ENCODE measurements at regions not wholly inside any gene's neighbourhood (a gene's known extent, or its start where the extent isn't known, plus 50 kb on each side); places are given as distances from the start of the nearest gene placed in this dataset.

DNA sequence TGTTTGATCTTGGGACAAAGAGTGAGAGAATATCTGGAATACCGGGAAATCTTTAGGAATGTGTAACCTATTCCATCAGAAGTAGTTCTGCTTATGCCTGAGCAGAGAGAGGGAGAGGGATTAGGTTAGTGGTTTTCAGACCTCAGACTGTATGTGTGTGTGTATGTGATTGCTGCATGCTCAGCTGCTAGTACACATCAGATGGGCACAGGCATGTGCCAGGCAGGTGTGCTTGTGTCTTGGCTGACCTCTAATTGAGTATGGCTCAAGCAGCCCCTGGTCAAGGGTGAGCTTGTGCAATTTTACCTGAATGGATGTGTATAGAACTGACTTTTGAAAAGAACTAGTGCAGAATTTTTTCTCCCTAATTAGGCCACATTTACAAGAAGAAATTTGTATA, 91.2 kb downstream of the INSIG2 start:
- 89 to 91% methylated on average over 1 of the region's 1 CpG for WGBS, 2 donors
- H3K27ac ChIP-seq, result no peak overlapping the region
- no peak overlapping the region for H3K4me3 ChIP-seq
- H3K27me3 ChIP-seq, result peaks cover 0 to 34% (median 0%) of the 10 kb centered on the region in 4 donors
- H3K36me3 ChIP-seq, result no peaks in the 10 kb centered on the region
- no peak for DNase-seq
- no peaks in the 10 kb centered on the region for H3K4me1 ChIP-seq
- TF ChIP-seq CTCF (IDR thresholded peaks at IDR 0.05) (no peak), POLR2A (IDR thresholded peaks at IDR 0.05) (no peak)
- no peaks in the 10 kb centered on the region for H3K9me3 ChIP-seq
- intact Hi-C loops (cut with DNase I), result no loop called here

DNA sequence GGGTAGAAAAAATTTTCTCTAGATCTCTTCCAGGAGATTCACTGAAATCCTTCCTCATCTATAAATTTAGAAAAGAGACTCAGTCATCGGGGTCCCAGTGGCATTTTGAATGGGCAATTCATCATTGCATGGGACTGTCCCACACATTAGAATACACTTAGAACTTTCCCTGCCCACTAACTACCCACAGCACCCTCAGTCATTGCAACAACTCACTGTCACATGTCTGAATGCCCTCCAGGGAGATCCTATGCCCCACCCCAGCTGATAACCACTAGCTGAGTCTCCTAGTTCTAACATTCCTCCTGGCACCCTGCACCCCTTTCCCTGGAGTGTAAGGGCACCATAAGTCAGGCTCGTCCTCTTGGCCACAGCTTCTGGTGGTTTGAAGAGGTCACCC, 89.6 kb downstream of the INSIG2 start:
- Histone ChIP-seq H3K4me1 (no peaks in the 10 kb centered on the region), H3K36me3 (no peaks in the 10 kb centered on the region), H3K9me3 (no peaks in the 10 kb centered on the region), H3K4me3 (no peak overlapping the region), H3K27me3 (peaks cover 0 to 23% (median 0%) of the 10 kb centered on the region in 4 donors), H3K27ac (no peak overlapping the region)
- no peak for TF ChIP-seq POLR2A (IDR thresholded peaks at IDR 0.05)
- no peak for TF ChIP-seq CTCF (IDR thresholded peaks at IDR 0.05)
- intact Hi-C loops (cut with DNase I), result no loop called here
- WGBS, 2 donors, result 42 to 63% methylated on average over 1 to 2 of the region's 2 CpGs
- no peak for DNase-seq

DNA sequence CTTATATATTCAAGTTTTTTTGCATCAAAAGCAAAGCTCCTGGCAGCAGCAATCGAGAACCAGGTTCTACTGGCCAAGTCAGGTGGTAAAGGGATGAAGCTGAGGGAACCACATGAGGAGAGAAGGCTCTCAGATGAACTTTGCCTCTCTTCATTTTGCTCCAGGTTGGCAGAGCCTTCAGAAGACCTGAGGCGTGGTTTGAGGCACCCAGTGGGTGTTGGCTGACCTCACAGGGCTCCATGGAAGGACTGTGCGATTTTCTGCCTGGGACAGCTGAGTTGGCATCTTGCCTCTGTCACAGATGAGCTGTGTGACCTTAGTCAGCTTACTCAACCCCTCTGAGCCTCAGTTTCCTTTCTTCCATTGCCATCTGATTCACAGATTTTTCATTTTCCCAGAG, 89.0 kb downstream of the INSIG2 start:
- no peaks in the 10 kb centered on the region for H3K36me3 ChIP-seq
- no peak overlapping the region for H3K4me3 ChIP-seq
- H3K27ac ChIP-seq, result no peak overlapping the region
- no peak for DNase-seq
- TF ChIP-seq CTCF (IDR thresholded peaks at IDR 0.05) (no peak), POLR2A (IDR thresholded peaks at IDR 0.05) (no peak)
- WGBS, 2 donors, result 31 to 57% methylated on average over 2 to 3 of the region's 3 CpGs
- H3K27me3 ChIP-seq, result peaks cover 0 to 21% (median 0%) of the 10 kb centered on the region in 4 donors
- no peaks in the 10 kb centered on the region for H3K9me3 ChIP-seq
- intact Hi-C loops (cut with DNase I), result no loop called here
- no peaks in the 10 kb centered on the region for H3K4me1 ChIP-seq

DNA sequence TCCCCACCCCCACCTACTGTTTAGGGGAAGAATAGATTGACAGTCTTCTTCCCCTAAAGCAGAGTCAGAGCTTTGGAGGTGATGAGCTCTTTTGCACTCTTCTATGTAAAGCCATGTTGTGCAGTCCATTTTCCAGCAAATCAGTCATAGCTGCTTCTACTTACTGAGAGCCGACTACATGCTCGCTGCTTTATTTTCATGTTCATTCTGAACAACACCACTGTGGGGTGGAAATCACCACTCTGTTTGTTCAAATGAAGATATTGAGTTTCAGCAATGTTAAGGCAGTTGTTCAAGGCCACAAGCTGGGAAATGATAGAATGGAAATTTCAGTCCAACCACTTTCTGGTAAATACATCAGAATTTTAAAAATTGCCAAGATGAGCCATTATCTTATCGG, 88.3 kb downstream of the INSIG2 start:
- Histone ChIP-seq H3K4me3 (no peak overlapping the region), H3K9me3 (no peaks in the 10 kb centered on the region), H3K27me3 (peaks cover 0 to 16% (median 0%) of the 10 kb centered on the region in 4 donors), H3K36me3 (no peaks in the 10 kb centered on the region), H3K4me1 (no peaks in the 10 kb centered on the region), H3K27ac (no peak overlapping the region)
- WGBS, 2 donors, result 82 to 86% methylated on average over 3 of the region's 3 CpGs
- TF ChIP-seq CTCF (IDR thresholded peaks at IDR 0.05), result no peak
- TF ChIP-seq POLR2A (IDR thresholded peaks at IDR 0.05), result no peak
- DNase-seq, result no peak
- intact Hi-C loops (cut with DNase I), result no loop called here

DNA sequence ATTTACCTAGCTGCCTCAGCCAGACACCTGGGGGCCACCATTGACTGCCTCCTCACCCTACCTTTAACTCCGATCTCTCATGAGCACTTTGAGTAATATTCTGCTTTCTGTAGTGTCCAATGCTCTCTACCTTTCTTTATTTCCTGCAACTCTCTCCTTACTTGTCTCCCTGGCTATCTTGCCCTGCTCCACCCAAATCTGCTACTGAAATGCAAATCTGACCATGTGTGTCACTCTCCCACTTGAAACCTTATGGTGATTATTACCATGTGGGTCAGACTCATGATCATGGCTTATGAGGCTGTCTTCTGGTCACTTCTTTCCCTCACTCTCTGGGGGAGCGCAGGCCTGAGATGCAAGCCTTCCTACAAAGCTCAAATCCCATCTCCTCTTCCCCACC, 83.3 kb downstream of the INSIG2 start:
- H3K4me3 ChIP-seq, result no peak overlapping the region
- no peaks in the 10 kb centered on the region for H3K36me3 ChIP-seq
- H3K4me1 ChIP-seq, result no peaks in the 10 kb centered on the region
- TF ChIP-seq CTCF (IDR thresholded peaks at IDR 0.05) (no peak), POLR2A (IDR thresholded peaks at IDR 0.05) (no peak)
- intact Hi-C loops (cut with DNase I), result no loop called here
- 81 to 93% methylated on average over 2 of the region's 2 CpGs for WGBS, 2 donors
- H3K9me3 ChIP-seq, result no peaks in the 10 kb centered on the region
- H3K27ac ChIP-seq, result no peak overlapping the region
- no peak for DNase-seq
- H3K27me3 ChIP-seq, result peaks cover 0 to 11% (median 0%) of the 10 kb centered on the region in 4 donors

Measured in esophagus squamous epithelium (tissue), 5 donors.